T-cell (primary cell): ENCODE measurements at regions not wholly inside any gene's neighbourhood (a gene's known extent, or its start where the extent isn't known, plus 50 kb on each side); places are given as distances from the start of the nearest gene placed in this dataset.

Experiments
- ATAC-seq, 4 experiments: fragments of 200-7000 bp in 3 of 4; fragments of 150-1000 bp in 1 of 4; cut with Tn5 transposase; replicated peaks in 1 of 4; 1 replicate in 3 of 4; 2 replicates in 1 of 4; pipeline ENCODE4 v1.10.0; 2021; ENCODE audit warnings: moderate library complexity in 3 of 4, mild to moderate bottlenecking in 2 of 4, moderate number of reproducible peaks in 1 of 4
- CTCF ChIA-PET, 2 donors: fragments of 300-600 bp; sonication (Branson Sonifier 250); formaldehyde crosslinking; loops; one replicate each; lab custom pipeline; 2022; ENCODE audit warnings: antibody characterized with exemption in 2 of 2; lab: Charles Lee
- POLR2A ChIA-PET, 2 donors: fragments of 300-600 bp; sonication (Branson Sonifier 250); formaldehyde crosslinking; loops; one replicate each; lab custom pipeline; 2022; ENCODE audit warnings: antibody characterized with exemption in 2 of 2; lab: Charles Lee
- DNase-seq, 35 experiments: peaks; one replicate each; pipeline versions ENCODE4 v3.0.0 to v3.0.0-alpha.2; 2013 to 2023
- H3K27ac ChIP-seq: one replicate; pipeline ENCODE4 v1.5.1; 2013; ENCODE audit warnings: low read length
- H3K27me3 ChIP-seq, 2 experiments: replicated peaks in 1 of 2; 1 replicate in 1 of 2; 2 replicates in 1 of 2; pipeline versions ENCODE4 v1.6.1 to v1.7.0; 2013; ENCODE audit warnings: low read length in 1 of 2, mixed read lengths in 1 of 2; ENCODE audit not compliant: control insufficient read depth in 2 of 2, insufficient read depth in 2 of 2; ENCODE audit errors: extremely low read depth in 1 of 2
- H3K36me3 ChIP-seq, 2 donors: 1 replicate in 1 of 2; 2 replicates in 1 of 2; pipeline versions ENCODE4 v1.6.1 to v1.7.0; 2013; ENCODE audit warnings: low read length in 1 of 2; ENCODE audit not compliant: control insufficient read depth in 2 of 2, insufficient read depth in 1 of 2; ENCODE audit errors: extremely low read depth in 1 of 2
- H3K4me1 ChIP-seq, 2 experiments: 1 replicate in 1 of 2; 2 replicates in 1 of 2; pipeline versions ENCODE4 v1.6.1 to v1.7.0; 2013; ENCODE audit warnings: low read length in 2 of 2, mixed read lengths in 1 of 2; ENCODE audit not compliant: insufficient read depth in 2 of 2, control insufficient read depth in 1 of 2; ENCODE audit errors: extremely low read depth in 1 of 2
- H3K4me3 ChIP-seq, 2 donors: 1 replicate in 1 of 2; 2 replicates in 1 of 2; pipeline versions ENCODE4 v1.5.1 to v1.7.0; 2013; ENCODE audit warnings: mild to moderate bottlenecking in 2 of 2, low read length in 1 of 2, moderate library complexity in 1 of 2; ENCODE audit not compliant: control insufficient read depth in 1 of 2; ENCODE audit errors: extremely low read depth in 1 of 2
- H3K9me3 ChIP-seq: 2 replicates; pipeline ENCODE4 v1.7.0; 2013
- H3K27ac Mint-ChIP-seq, 2 donors: one replicate each; pipeline ENCODE4 v1.8.0; 2020 to 2021; ENCODE audit warnings: mild to moderate bottlenecking in 2 of 2, mixed read lengths in 2 of 2
- H3K27me3 Mint-ChIP-seq, 2 donors: one replicate each; pipeline ENCODE4 v1.8.0; 2021 to 2022; ENCODE audit warnings: mixed read lengths in 2 of 2
- H3K36me3 Mint-ChIP-seq: one replicate; pipeline ENCODE4 v1.8.0; 2021; ENCODE audit warnings: mixed read lengths
- H3K4me1 Mint-ChIP-seq, 3 donors: one replicate each; pipeline ENCODE4 v1.8.0; 2020 to 2022; ENCODE audit warnings: mixed read lengths in 3 of 3, mild to moderate bottlenecking in 1 of 3
- H3K4me3 Mint-ChIP-seq, 3 donors: one replicate each; pipeline ENCODE4 v1.8.0; 2020 to 2022; ENCODE audit warnings: mild to moderate bottlenecking in 3 of 3, mixed read lengths in 3 of 3, moderate library complexity in 3 of 3
- H3K9me3 Mint-ChIP-seq, 3 donors: one replicate each; pipeline ENCODE4 v1.8.0; 2020 to 2022; ENCODE audit warnings: mixed read lengths in 3 of 3
- WGBS: methylation state at CpG from one replicate; pipeline ENCODE4 v1.1.5; 2013; ENCODE audit warnings: missing lambda C conversion rate; ENCODE audit not compliant: insufficient coverage; 5-methylcytosine and 5-hydroxymethylcytosine counted together

DNA sequence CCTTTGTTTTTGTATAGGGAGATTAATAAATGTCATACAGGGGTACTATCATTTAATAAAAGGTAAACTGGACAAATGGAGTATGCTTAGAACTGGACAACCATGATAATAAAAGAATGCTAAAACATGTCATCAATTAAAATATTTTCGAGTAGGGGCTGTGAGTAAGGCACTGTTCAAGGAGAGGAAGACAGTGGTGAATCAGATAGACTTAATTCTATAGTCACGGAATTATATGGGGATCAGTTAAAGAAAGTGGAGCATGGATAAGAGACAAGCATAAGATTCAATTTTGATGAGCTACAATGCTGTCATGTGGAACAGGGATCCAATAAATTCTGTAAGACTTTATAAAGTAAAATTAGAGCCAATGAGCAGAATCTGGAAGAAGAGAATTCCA, 104.5 kb downstream of the HMHB1 start:
- ATAC-seq (no peak), DNase-seq (no peak)
- no peaks in the 10 kb centered on the region for H3K36me3 Mint-ChIP-seq
- WGBS = 60% methylated on average over 2 of the region's 2 CpGs
- H3K36me3 ChIP-seq = no peaks in the 10 kb centered on the region
- ChIA-PET CTCF (no interaction called here), POLR2A (no interaction called here)
- H3K27me3 ChIP-seq = no peaks in the 10 kb centered on the region
- no peak overlapping the region for H3K4me3 Mint-ChIP-seq
- no peaks in the 10 kb centered on the region for H3K9me3 Mint-ChIP-seq
- H3K4me3 ChIP-seq = no peak overlapping the region
- peaks cover 0 to 10% (median 8%) of the 10 kb centered on the region in 3 donors for H3K4me1 Mint-ChIP-seq
- no peaks in the 10 kb centered on the region for H3K9me3 ChIP-seq
- no peak overlapping the region for H3K27ac Mint-ChIP-seq
- no peaks in the 10 kb centered on the region for H3K4me1 ChIP-seq
- H3K27ac ChIP-seq = no peak overlapping the region
- peaks cover 5 to 15% of the 10 kb centered on the region in 2 donors for H3K27me3 Mint-ChIP-seq

DNA sequence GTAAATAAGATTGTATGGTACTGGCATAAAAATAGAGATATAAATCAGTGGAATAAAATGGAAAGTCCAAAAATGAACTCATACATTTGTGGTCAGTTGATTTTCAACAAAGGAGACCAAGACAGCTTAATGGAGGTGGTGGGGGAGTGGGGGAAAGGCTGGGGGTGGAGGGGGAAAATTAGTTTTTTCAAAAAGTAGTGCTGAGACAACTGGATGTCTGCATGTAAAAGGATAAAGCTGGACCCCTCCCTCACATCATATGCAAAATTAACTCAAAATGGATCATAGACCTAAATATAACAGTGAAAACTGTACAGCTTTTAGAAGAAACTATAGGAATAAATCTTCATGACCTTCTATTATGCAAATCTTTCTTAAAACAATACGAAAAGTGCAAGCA, 107.0 kb downstream of the HMHB1 start:
- CTCF ChIA-PET = no interaction called here
- WGBS = no CpG with 5 or more reads among the region's 1 CpG
- no peak overlapping the region for H3K4me3 ChIP-seq
- H3K27me3 ChIP-seq = no peaks in the 10 kb centered on the region
- no peak for DNase-seq
- H3K9me3 ChIP-seq = no peaks in the 10 kb centered on the region
- H3K27me3 Mint-ChIP-seq = peaks cover 0 to 14% of the 10 kb centered on the region in 2 donors
- no peaks in the 10 kb centered on the region for H3K36me3 Mint-ChIP-seq
- POLR2A ChIA-PET = no interaction called here
- no peak for ATAC-seq
- H3K4me1 Mint-ChIP-seq = peaks cover 0 to 10% (median 8%) of the 10 kb centered on the region in 3 donors
- no peak overlapping the region for H3K27ac ChIP-seq
- no peaks in the 10 kb centered on the region for H3K36me3 ChIP-seq
- no peaks in the 10 kb centered on the region for H3K9me3 Mint-ChIP-seq
- no peaks in the 10 kb centered on the region for H3K4me1 ChIP-seq
- no peak overlapping the region for H3K27ac Mint-ChIP-seq
- H3K4me3 Mint-ChIP-seq = no peak overlapping the region

DNA sequence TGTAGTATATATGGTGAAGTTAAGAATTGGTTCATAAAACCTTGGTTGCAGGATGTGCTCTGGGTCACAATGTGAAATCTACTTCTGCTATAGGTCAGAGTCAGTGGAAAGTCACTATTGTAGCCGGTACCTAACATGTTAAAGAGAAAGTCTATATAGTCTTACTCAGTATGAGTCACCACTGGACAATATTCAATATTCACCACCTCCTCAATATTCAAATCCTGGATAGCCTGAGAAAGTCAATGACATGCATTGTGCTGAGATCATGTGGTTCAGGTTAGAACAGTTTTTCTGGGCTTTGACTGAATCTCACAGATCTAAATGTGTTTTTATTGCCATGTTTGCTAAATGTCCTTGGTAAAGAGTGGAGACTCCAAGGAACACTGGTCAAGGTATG, 108.8 kb downstream of the HMHB1 start:
- Mint-ChIP-seq H3K27ac (no peak overlapping the region), H3K36me3 (no peaks in the 10 kb centered on the region), H3K27me3 (peaks cover 4 to 7% of the 10 kb centered on the region in 2 donors), H3K9me3 (no peaks in the 10 kb centered on the region), H3K4me3 (no peak overlapping the region), H3K4me1 (no peaks in the 10 kb centered on the region)
- Histone ChIP-seq H3K4me1 (no peaks in the 10 kb centered on the region), H3K27me3 (no peaks in the 10 kb centered on the region), H3K36me3 (no peaks in the 10 kb centered on the region), H3K4me3 (no peak overlapping the region), H3K27ac (no peak overlapping the region), H3K9me3 (no peaks in the 10 kb centered on the region)
- ChIA-PET POLR2A (no interaction called here), CTCF (no interaction called here)
- no CpG with 5 or more reads among the region's 1 CpG for WGBS
- no peak for ATAC-seq
- DNase-seq = no peak

DNA sequence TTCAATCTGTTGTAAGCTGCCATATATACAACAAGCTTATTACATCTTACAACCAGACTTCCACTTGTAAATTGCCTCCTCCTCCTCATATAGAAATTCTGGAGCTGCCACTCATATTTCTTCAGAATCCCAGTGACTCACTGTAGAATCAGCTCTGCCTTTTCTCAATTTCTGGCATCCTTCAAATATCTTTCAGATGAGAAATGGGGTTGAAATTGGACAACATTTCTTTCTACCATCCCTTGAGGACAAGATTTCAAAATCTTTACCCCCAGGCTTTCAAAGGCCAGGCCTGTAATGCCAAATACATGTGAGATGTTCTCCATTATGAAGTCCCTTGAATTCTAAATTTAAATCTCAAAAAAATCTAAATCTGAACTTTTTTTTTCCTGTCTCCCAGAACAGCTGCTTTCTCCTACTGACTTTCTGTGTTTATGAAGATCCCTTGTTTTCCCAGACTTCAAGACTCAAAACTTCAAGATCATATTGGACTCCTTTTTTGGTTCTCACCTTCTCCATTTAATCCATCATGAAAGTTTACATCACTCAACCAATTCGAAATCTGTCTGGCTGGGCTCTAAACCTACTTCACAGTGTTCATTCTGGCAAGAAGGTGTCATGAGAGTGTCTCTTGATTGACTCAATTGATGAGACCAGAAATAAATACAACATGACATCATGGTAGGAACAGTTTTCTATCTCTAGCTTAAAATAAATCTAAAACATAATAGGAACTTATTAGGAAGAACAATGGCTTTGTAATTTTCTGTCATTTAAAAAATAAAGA, 109.8 kb downstream of the HMHB1 start:
- H3K27ac Mint-ChIP-seq = no peak overlapping the region
- Histone ChIP-seq H3K9me3 (no peaks in the 10 kb centered on the region), H3K4me1 (no peaks in the 10 kb centered on the region), H3K36me3 (no peaks in the 10 kb centered on the region), H3K27me3 (no peaks in the 10 kb centered on the region), H3K27ac (no peak overlapping the region), H3K4me3 (no peak overlapping the region)
- WGBS = no CpG with 5 or more reads among the region's 1 CpG
- peaks cover 2 to 4% of the 10 kb centered on the region in 2 donors for H3K27me3 Mint-ChIP-seq
- no peaks in the 10 kb centered on the region for H3K4me1 Mint-ChIP-seq
- H3K9me3 Mint-ChIP-seq = no peaks in the 10 kb centered on the region
- DNase-seq = no peak
- ChIA-PET CTCF (interaction anchor here in 1 of 2 donors (0.5 kb wide), 1 partner anchor 268 kb away, joined by 3 read pairs; no protein-coding TSS in a partner anchor), POLR2A (no interaction called here)
- no peak for ATAC-seq
- H3K36me3 Mint-ChIP-seq = no peaks in the 10 kb centered on the region
- H3K4me3 Mint-ChIP-seq = no peak overlapping the region

DNA sequence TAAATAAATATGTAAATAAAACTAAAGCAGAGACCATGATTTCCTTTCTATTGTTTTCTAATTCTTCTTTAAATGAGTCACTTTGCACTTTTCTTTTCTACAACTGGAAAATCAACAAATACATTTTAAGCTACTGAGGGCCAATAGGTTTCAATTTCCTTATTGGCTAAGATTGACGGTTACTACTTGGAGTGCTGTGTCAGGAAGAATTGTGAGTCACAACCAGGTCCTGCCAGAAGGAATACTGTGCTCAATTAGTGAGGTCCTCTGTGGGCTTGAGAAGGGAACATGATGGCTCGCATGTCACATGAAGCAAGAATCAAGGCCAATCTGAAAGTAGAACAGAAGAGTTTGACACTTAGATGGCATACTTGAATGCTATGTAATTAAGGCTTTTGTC, 110.8 kb downstream of the HMHB1 start:
- no peak overlapping the region for H3K27ac ChIP-seq
- no peak overlapping the region for H3K4me3 Mint-ChIP-seq
- no peaks in the 10 kb centered on the region for H3K9me3 ChIP-seq
- no peaks in the 10 kb centered on the region for H3K36me3 ChIP-seq
- no peaks in the 10 kb centered on the region for H3K36me3 Mint-ChIP-seq
- ChIA-PET CTCF (no interaction called here), POLR2A (no interaction called here)
- no peak overlapping the region for H3K27ac Mint-ChIP-seq
- ATAC-seq (no peak), DNase-seq (no peak)
- H3K9me3 Mint-ChIP-seq = no peaks in the 10 kb centered on the region
- H3K27me3 Mint-ChIP-seq = peaks cover 0 to 4% of the 10 kb centered on the region in 2 donors
- no peak overlapping the region for H3K4me3 ChIP-seq
- WGBS = 60% methylated on average over 2 of the region's 2 CpGs
- no peaks in the 10 kb centered on the region for H3K4me1 Mint-ChIP-seq
- H3K4me1 ChIP-seq = no peaks in the 10 kb centered on the region
- no peaks in the 10 kb centered on the region for H3K27me3 ChIP-seq

DNA sequence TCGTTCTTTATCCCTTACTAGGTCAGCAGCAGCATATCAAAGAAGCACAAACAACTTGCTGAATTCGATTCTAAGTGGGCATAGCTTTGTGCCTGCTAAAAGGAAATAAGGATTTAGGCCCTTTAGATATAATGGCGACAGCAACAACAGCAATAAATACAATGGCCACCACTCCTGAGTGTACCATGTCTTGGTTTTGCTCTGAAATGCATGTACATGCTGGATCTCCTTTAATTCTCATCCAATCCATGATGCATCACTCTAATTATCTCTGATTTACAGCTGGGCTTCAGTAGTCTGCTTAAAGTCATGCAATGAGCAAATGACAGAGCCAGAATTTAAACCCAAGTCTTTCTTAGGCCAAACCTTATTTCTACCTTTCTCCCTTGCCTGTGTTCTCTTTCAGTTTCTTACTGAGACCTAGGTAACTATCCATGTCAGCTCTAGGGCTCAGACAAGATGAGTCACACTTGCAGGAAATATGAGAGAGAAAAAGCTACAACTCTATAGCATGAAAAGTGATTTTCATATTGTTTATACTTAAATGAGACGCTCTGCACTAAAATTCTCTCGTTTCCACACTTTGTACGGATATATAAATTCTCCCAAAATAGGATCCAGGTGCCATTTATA, 111.8 kb downstream of the HMHB1 start:
- Histone ChIP-seq H3K9me3 (no peaks in the 10 kb centered on the region), H3K4me3 (no peak overlapping the region), H3K27ac (no peak overlapping the region), H3K36me3 (no peaks in the 10 kb centered on the region), H3K4me1 (no peaks in the 10 kb centered on the region), H3K27me3 (no peaks in the 10 kb centered on the region)
- Mint-ChIP-seq H3K4me3 (no peak overlapping the region), H3K9me3 (no peaks in the 10 kb centered on the region), H3K27me3 (peaks cover 0 to 4% of the 10 kb centered on the region in 2 donors), H3K4me1 (no peaks in the 10 kb centered on the region), H3K27ac (no peak overlapping the region), H3K36me3 (no peaks in the 10 kb centered on the region)
- WGBS = 100% methylated on average over 1 of the region's 6 CpGs
- ChIA-PET CTCF (no interaction called here), POLR2A (no interaction called here)
- ATAC-seq = no peak
- DNase-seq = no peak
